Calu3 (cell line): ENCODE measurements at regions not wholly inside any gene's neighbourhood (a gene's known extent, or its start where the extent isn't known, plus 50 kb on each side); places are given as distances from the start of the nearest gene placed in this dataset.

Source experiments
- BruUV-seq: library from RNA; stranded (reverse); fragments of 400-500 nt; replicated peaks from 2 replicates; lab custom pipeline; 2021; lab: Mats Ljungman, UMichigan
- CTCF ChIA-PET: fragments of 300-600 bp; sonication (Branson Sonifier 250); formaldehyde crosslinking; loops from one replicate; lab custom pipeline; 2022; ENCODE audit warnings: antibody characterized with exemption; lab: Charles Lee
- DNase-seq: peaks from one replicate; pipeline ENCODE4 v3.0.0; 2022
- H3K27ac Mint-ChIP-seq: one replicate; pipeline ENCODE4 v1.8.0; 2022; ENCODE audit warnings: mixed read lengths; ENCODE audit not compliant: unreplicated experiment
- H3K27me3 Mint-ChIP-seq: one replicate; pipeline ENCODE4 v1.8.0; 2022; ENCODE audit warnings: mixed read lengths; ENCODE audit not compliant: unreplicated experiment
- H3K36me3 Mint-ChIP-seq: one replicate; pipeline ENCODE4 v1.8.0; 2022; ENCODE audit warnings: mild to moderate bottlenecking, moderate library complexity, mixed read lengths; ENCODE audit not compliant: insufficient read depth, unreplicated experiment
- H3K4me1 Mint-ChIP-seq: one replicate; pipeline ENCODE4 v1.8.0; 2022; ENCODE audit warnings: mild to moderate bottlenecking, low read depth, mixed read lengths; ENCODE audit not compliant: unreplicated experiment
- H3K4me3 Mint-ChIP-seq: one replicate; pipeline ENCODE4 v1.8.0; 2022; ENCODE audit warnings: mild to moderate bottlenecking, low read depth, moderate library complexity, mixed read lengths; ENCODE audit not compliant: unreplicated experiment
- H3K9me3 Mint-ChIP-seq: one replicate; pipeline ENCODE4 v1.8.0; 2022; ENCODE audit warnings: low read depth, mixed read lengths; ENCODE audit not compliant: unreplicated experiment
- intact Hi-C: fragments of 100-400 bp; cut with micrococcal nuclease; formaldehyde crosslinking; loops from one replicate; pipeline ENCODE4 v1.10.0; 2022; ENCODE audit not compliant: unreplicated experiment
- TF ChIP-seq, protein P1 (sequence below): fragments of 200-600 bp; IDR thresholded peaks from one replicate; pipeline ENCODE4 v1.8.0; 2022; ENCODE audit warnings: antibody characterized with exemption; ENCODE audit not compliant: unreplicated experiment

DNA sequence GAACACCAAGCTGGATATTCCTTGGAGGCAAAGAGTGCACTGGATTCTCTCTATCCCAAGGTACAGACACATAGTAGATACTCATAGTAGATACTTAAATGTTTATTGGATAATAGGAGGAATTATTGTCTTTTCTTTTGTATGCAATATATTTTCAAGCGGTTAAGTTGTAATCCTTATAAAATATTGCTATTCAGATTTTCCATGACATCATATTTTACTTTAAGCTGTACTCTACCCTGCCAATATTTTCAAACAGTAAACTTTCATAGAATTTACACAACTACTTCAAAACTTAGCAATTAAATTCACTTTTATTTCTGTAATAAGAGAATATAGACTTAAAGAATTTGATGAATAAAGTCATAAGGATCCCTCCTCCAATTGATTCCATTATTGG is 546.5 kb upstream of the CAMK1G start:
- no peak overlapping the region for H3K4me3 Mint-ChIP-seq
- H3K4me1 Mint-ChIP-seq, result peaks cover 18% of the 10 kb centered on the region
- TF ChIP-seq, protein P1, sequence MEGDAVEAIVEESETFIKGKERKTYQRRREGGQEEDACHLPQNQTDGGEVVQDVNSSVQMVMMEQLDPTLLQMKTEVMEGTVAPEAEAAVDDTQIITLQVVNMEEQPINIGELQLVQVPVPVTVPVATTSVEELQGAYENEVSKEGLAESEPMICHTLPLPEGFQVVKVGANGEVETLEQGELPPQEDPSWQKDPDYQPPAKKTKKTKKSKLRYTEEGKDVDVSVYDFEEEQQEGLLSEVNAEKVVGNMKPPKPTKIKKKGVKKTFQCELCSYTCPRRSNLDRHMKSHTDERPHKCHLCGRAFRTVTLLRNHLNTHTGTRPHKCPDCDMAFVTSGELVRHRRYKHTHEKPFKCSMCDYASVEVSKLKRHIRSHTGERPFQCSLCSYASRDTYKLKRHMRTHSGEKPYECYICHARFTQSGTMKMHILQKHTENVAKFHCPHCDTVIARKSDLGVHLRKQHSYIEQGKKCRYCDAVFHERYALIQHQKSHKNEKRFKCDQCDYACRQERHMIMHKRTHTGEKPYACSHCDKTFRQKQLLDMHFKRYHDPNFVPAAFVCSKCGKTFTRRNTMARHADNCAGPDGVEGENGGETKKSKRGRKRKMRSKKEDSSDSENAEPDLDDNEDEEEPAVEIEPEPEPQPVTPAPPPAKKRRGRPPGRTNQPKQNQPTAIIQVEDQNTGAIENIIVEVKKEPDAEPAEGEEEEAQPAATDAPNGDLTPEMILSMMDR, result no peak
- DNase-seq, result no peak
- CTCF ChIA-PET, result no interaction called here
- intact Hi-C loops, result no loop called here
- no peak overlapping the region for H3K27ac Mint-ChIP-seq
- no peaks in the 10 kb centered on the region for H3K36me3 Mint-ChIP-seq
- no TSS peak for BruUV-seq
- H3K9me3 Mint-ChIP-seq, result peaks cover 9% of the 10 kb centered on the region
- peaks cover 16% of the 10 kb centered on the region for H3K27me3 Mint-ChIP-seq

DNA sequence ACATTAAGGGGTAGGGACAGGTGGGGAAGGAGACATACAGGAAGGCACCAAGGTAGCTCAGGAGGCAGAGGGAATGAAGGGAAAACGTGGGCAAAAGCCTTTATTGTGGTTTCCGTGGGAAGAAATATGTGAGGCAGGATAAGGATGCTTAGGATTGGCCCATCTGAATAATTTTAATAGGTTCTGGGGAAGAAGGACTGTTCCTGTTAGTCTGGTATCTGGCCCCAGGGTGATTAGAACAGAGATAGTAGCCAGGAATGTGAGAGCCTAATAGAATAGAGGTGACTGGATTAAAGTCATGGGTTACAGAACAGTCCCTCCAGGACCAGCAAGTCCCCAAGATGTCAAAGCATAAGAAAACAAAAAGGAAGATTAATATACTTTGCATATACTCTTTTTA is 545.2 kb upstream of the CAMK1G start:
- CTCF ChIA-PET, result no interaction called here
- Mint-ChIP-seq H3K4me1 (peaks cover 18% of the 10 kb centered on the region), H3K36me3 (no peaks in the 10 kb centered on the region), H3K4me3 (no peak overlapping the region), H3K27me3 (peaks cover 3% of the 10 kb centered on the region), H3K9me3 (peaks cover 5% of the 10 kb centered on the region), H3K27ac (no peak overlapping the region)
- intact Hi-C loops, result no loop called here
- TF ChIP-seq, protein P1, result no peak
- no TSS peak for BruUV-seq
- no peak for DNase-seq

DNA sequence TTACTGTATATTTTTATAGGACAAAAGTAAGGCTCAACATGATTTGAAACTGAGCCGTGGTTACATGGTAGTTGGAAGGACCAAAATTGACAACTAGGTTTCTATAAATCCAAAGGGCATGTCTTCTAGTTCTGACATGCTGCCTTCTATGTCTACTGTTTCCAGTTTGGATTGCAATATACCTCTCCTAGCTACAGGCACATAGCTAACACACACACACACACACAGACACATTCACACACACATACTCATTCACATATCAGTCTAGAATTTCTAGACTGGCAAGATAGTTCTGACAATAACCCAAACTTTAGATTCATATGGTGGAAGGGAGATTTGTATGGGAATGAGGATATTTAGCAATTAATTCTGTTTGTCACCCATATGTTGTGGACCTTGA is 544.8 kb upstream of the CAMK1G start:
- Mint-ChIP-seq H3K27me3 (no peaks in the 10 kb centered on the region), H3K27ac (peak overlapping the region; percentile 31), H3K36me3 (no peaks in the 10 kb centered on the region), H3K9me3 (peaks cover 3% of the 10 kb centered on the region), H3K4me1 (peaks cover 18% of the 10 kb centered on the region), H3K4me3 (no peak overlapping the region)
- TF ChIP-seq, protein P1, result no peak
- intact Hi-C loops, result no loop called here
- CTCF ChIA-PET, result interaction anchor here (0.6 to 1.2 kb wide), 3 partner anchors 10 to 51 kb away, joined by 3 read pairs; no protein-coding TSS in a partner anchor
- no TSS peak for BruUV-seq
- no peak for DNase-seq

DNA sequence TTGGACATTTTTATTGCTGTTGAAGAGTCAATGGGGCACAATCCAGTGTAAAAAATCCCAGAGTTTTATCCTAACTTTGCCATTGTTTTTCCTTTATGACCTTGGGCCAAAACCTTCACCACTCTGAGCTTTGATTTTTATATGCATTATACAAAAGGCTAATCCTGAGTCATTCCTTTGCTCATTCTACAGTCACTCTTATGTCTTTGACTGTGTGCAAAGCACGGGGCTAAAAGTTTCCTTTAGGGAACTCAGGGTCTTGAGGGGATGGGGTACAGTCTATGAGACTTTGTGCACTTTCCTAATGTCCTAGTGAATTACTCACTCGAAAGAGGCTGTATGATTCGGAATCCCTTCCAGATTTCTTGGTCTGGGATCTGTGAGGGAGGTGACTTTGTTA is 543.2 kb upstream of the CAMK1G start:
- BruUV-seq, result no TSS peak
- TF ChIP-seq, protein P1, result no peak
- peaks cover 2% of the 10 kb centered on the region for H3K9me3 Mint-ChIP-seq
- CTCF ChIA-PET, result no interaction called here
- peaks cover 30% of the 10 kb centered on the region for H3K4me1 Mint-ChIP-seq
- no peaks in the 10 kb centered on the region for H3K27me3 Mint-ChIP-seq
- no peaks in the 10 kb centered on the region for H3K36me3 Mint-ChIP-seq
- no peak overlapping the region for H3K27ac Mint-ChIP-seq
- intact Hi-C loops, result no loop called here
- no peak for DNase-seq
- no peak overlapping the region for H3K4me3 Mint-ChIP-seq
